ENCODE measurements at regions not wholly inside any gene's neighbourhood (a gene's known extent, or its start where the extent isn't known, plus 50 kb on each side); places are given as distances from the start of the nearest gene placed in this dataset.

DNA sequence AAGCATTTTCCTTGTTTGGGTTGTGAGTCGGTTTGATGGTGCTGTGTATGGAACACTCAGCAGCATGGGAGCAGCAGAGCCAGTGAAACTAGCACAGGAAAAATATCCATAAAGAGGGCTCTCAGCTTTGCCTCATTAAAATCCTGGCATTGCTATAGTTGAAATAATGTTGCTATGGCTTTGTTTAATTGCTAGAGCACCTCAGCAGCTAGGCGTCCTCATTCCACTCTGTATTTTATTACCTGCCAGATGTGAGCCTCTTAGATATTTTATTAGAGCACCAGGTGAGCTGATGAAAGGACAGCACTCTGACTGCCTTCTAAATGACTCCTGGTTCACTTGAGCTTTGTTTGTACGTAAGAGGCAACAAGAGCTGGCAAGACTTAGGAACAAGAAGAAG, 232.4 kb downstream of the MTX2 start:
- Histone ChIP-seq H3K27ac (ENCODE audit: low read length) (no peak overlapping the region), H3K27me3 (ENCODE audit: control insufficient read depth, insufficient read depth, low read length) (no peaks in the 10 kb centered on the region), H3K36me3 (ENCODE audit: control insufficient read depth, insufficient read depth, low read length) (no peaks in the 10 kb centered on the region), H3K9me3 (ENCODE audit: control insufficient read depth, insufficient read depth, low read depth, low read length) (no peaks in the 10 kb centered on the region), H3K4me1 (ENCODE audit: control insufficient read depth, insufficient read depth, low read length) (no peaks in the 10 kb centered on the region), H3K4me3 (ENCODE audit: low read depth in 2 of 2, low read length in 2 of 2) (no peak overlapping the region)
- no TSS peak for BruUV-seq (replicated peaks)
- ATAC-seq (no peak), DNase-seq (ENCODE audit: low read depth, low spot score) (no peak)
- TF ChIP-seq SIN3A (IDR thresholded peaks at IDR 0.05; ENCODE audit: borderline replicate concordance, insufficient read depth, low read depth, low read length) (no peak), TCF7L2 (IDR thresholded peaks at IDR 0.05; ENCODE audit: low read depth, low read length) (no peak), POLR2AphosphoS5 (IDR thresholded peaks at IDR 0.05; ENCODE audit: low read depth, low read length) (no peak)
- TF ChIP-seq, protein P1, sequence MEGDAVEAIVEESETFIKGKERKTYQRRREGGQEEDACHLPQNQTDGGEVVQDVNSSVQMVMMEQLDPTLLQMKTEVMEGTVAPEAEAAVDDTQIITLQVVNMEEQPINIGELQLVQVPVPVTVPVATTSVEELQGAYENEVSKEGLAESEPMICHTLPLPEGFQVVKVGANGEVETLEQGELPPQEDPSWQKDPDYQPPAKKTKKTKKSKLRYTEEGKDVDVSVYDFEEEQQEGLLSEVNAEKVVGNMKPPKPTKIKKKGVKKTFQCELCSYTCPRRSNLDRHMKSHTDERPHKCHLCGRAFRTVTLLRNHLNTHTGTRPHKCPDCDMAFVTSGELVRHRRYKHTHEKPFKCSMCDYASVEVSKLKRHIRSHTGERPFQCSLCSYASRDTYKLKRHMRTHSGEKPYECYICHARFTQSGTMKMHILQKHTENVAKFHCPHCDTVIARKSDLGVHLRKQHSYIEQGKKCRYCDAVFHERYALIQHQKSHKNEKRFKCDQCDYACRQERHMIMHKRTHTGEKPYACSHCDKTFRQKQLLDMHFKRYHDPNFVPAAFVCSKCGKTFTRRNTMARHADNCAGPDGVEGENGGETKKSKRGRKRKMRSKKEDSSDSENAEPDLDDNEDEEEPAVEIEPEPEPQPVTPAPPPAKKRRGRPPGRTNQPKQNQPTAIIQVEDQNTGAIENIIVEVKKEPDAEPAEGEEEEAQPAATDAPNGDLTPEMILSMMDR (IDR thresholded peaks at IDR 0.05) = no peak
- TF ChIP-seq, protein P2, sequence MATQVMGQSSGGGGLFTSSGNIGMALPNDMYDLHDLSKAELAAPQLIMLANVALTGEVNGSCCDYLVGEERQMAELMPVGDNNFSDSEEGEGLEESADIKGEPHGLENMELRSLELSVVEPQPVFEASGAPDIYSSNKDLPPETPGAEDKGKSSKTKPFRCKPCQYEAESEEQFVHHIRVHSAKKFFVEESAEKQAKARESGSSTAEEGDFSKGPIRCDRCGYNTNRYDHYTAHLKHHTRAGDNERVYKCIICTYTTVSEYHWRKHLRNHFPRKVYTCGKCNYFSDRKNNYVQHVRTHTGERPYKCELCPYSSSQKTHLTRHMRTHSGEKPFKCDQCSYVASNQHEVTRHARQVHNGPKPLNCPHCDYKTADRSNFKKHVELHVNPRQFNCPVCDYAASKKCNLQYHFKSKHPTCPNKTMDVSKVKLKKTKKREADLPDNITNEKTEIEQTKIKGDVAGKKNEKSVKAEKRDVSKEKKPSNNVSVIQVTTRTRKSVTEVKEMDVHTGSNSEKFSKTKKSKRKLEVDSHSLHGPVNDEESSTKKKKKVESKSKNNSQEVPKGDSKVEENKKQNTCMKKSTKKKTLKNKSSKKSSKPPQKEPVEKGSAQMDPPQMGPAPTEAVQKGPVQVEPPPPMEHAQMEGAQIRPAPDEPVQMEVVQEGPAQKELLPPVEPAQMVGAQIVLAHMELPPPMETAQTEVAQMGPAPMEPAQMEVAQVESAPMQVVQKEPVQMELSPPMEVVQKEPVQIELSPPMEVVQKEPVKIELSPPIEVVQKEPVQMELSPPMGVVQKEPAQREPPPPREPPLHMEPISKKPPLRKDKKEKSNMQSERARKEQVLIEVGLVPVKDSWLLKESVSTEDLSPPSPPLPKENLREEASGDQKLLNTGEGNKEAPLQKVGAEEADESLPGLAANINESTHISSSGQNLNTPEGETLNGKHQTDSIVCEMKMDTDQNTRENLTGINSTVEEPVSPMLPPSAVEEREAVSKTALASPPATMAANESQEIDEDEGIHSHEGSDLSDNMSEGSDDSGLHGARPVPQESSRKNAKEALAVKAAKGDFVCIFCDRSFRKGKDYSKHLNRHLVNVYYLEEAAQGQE (IDR thresholded peaks at IDR 0.05; ENCODE audit: insufficient read depth in 1 of 2, low read depth in 2 of 2, low read length in 1 of 2) = no peak
- in situ Hi-C loops (cut with HindIII; ENCODE audit: low pct_unique_long_range_greater_than_20kb, low sequenced_read_pairs) (no loop called here), intact Hi-C loops (cut with micrococcal nuclease; ENCODE audit: unreplicated experiment) (no loop called here)
- CTCF ChIA-PET = no interaction called here
- POLR2A ChIA-PET = no interaction called here

DNA sequence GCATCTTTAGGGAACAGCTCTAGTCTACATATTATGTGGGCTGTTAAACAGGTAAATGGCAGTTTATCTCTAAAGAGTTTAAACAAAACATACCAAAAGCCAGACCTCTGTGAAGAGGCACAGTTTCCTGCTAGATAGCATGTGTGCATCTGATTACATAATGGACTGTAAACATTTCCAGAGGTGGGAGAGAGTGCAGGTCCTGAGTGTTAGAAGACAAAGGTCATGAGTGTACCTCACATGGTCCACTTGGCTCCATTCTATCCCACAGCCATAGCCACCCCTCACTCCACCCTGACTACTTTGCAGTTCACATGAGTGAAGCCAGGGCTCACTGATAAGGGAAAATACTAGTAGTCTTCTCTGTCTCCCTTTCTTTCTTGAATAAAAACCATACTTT, 233.4 kb downstream of the MTX2 start:
- intact Hi-C loops (cut with micrococcal nuclease; ENCODE audit: unreplicated experiment) = no loop called here
- ATAC-seq (no peak), DNase-seq (ENCODE audit: low read depth, low spot score) (no peak)
- POLR2A ChIA-PET = no interaction called here
- no peaks in the 10 kb centered on the region for H3K36me3 ChIP-seq (ENCODE audit: control insufficient read depth, insufficient read depth, low read length)
- in situ Hi-C loops (cut with HindIII; ENCODE audit: low pct_unique_long_range_greater_than_20kb, low sequenced_read_pairs) = no loop called here
- H3K4me1 ChIP-seq (ENCODE audit: control insufficient read depth, insufficient read depth, low read length) = no peaks in the 10 kb centered on the region
- H3K27ac ChIP-seq (ENCODE audit: low read length) = no peak overlapping the region
- CTCF ChIA-PET = no interaction called here
- no peaks in the 10 kb centered on the region for H3K27me3 ChIP-seq (ENCODE audit: control insufficient read depth, insufficient read depth, low read length)
- TF ChIP-seq, protein P1 (IDR thresholded peaks at IDR 0.05) = no peak
- TF ChIP-seq, protein P2 (IDR thresholded peaks at IDR 0.05; ENCODE audit: insufficient read depth in 1 of 2, low read depth in 2 of 2, low read length in 1 of 2) = no peak
- TF ChIP-seq SIN3A (IDR thresholded peaks at IDR 0.05; ENCODE audit: borderline replicate concordance, insufficient read depth, low read depth, low read length) (no peak), TCF7L2 (IDR thresholded peaks at IDR 0.05; ENCODE audit: low read depth, low read length) (no peak), POLR2AphosphoS5 (IDR thresholded peaks at IDR 0.05; ENCODE audit: low read depth, low read length) (no peak)
- BruUV-seq (replicated peaks) = no TSS peak
- no peak overlapping the region for H3K4me3 ChIP-seq (ENCODE audit: low read depth in 2 of 2, low read length in 2 of 2)
- no peaks in the 10 kb centered on the region for H3K9me3 ChIP-seq (ENCODE audit: control insufficient read depth, insufficient read depth, low read depth, low read length)
